CD4-positive, alpha-beta T cell (primary cell): ENCODE measurements at regions not wholly inside any gene's neighbourhood (a gene's known extent, or its start where the extent isn't known, plus 50 kb on each side); places are given as distances from the start of the nearest gene placed in this dataset.

Source experiments
- ATAC-seq: fragments of 200-7000 bp; cut with Tn5 transposase; one replicate; pipeline ENCODE4 v1.10.0; 2022; ENCODE audit warnings: mild to moderate bottlenecking; ENCODE audit not compliant: poor library complexity
- CTCF ChIA-PET: fragments of 350-600 bp; sonication (Branson Sonifier 250); formaldehyde crosslinking; loops from one replicate; lab custom pipeline; 2021; ENCODE audit warnings: antibody characterized with exemption, inconsistent platforms; lab: Charles Lee
- POLR2A ChIA-PET: fragments of 350-600 bp; sonication (Branson Sonifier 250); formaldehyde crosslinking; loops from one replicate; lab custom pipeline; 2021; ENCODE audit warnings: antibody characterized with exemption, inconsistent platforms; lab: Charles Lee
- DNase-seq, 14 experiments: peaks; one replicate each; pipeline ENCODE4 v3.0.0-alpha.2; 2013 to 2020; ENCODE audit warnings: mixed read lengths in 2 of 14
- H3K27ac ChIP-seq, 2 donors: one replicate each; pipeline versions ENCODE4 v1.5.1 to v1.7.0; 2013; ENCODE audit warnings: low read length in 2 of 2, low read depth in 1 of 2, mild to moderate bottlenecking in 1 of 2
- H3K27me3 ChIP-seq, 2 experiments: 1 replicate in 1 of 2; 2 replicates in 1 of 2; pipeline versions ENCODE4 v1.6.1 to v1.7.0; 2013; ENCODE audit warnings: low read length in 2 of 2, control low read depth in 1 of 2, mild to moderate bottlenecking in 1 of 2, moderate library complexity in 1 of 2; ENCODE audit not compliant: insufficient read depth in 2 of 2, control insufficient read depth in 1 of 2
- H3K36me3 ChIP-seq: one replicate; pipeline ENCODE4 v1.6.1; 2013; ENCODE audit warnings: low read length, control low read depth; ENCODE audit not compliant: insufficient read depth
- H3K4me1 ChIP-seq: one replicate; pipeline ENCODE4 v1.6.1; 2013; ENCODE audit warnings: low read length, control low read depth; ENCODE audit not compliant: insufficient read depth
- H3K4me3 ChIP-seq: one replicate; pipeline ENCODE4 v1.5.1; 2013; ENCODE audit warnings: mild to moderate bottlenecking, low read length, moderate library complexity
- H3K9me3 ChIP-seq, 2 experiments: 1 replicate in 1 of 2; 2 replicates in 1 of 2; pipeline versions ENCODE4 v1.6.1 to v1.7.0; 2013; ENCODE audit warnings: low read length in 2 of 2, mild to moderate bottlenecking in 2 of 2, control low read depth in 1 of 2, moderate library complexity in 1 of 2; ENCODE audit not compliant: control insufficient read depth in 1 of 2, insufficient read depth in 1 of 2
- H3K27ac Mint-ChIP-seq: one replicate; pipeline ENCODE4 v1.8.0; 2020; ENCODE audit warnings: mixed read lengths
- H3K27me3 Mint-ChIP-seq: one replicate; pipeline ENCODE4 v1.8.0; 2021; ENCODE audit warnings: mixed read lengths
- H3K36me3 Mint-ChIP-seq: one replicate; pipeline ENCODE4 v1.8.0; 2021; ENCODE audit warnings: low read depth, mixed read lengths
- H3K4me1 Mint-ChIP-seq: one replicate; pipeline ENCODE4 v1.8.0; 2021; ENCODE audit warnings: low read depth, mixed read lengths
- H3K4me3 Mint-ChIP-seq: one replicate; pipeline ENCODE4 v1.8.0; 2020; ENCODE audit warnings: mild to moderate bottlenecking, mixed read lengths
- H3K9me3 Mint-ChIP-seq: one replicate; pipeline ENCODE4 v1.8.0; 2020; ENCODE audit warnings: mixed read lengths
- intact Hi-C, 2 experiments: fragments of 100-400 bp; cut with DNase I in 1 of 2; cut with micrococcal nuclease in 1 of 2; formaldehyde crosslinking; loops; one replicate each; pipeline versions ENCODE4 v1.15.1 to v1.9.0; 2023 to 2025; cut with DNase I, micrococcal nuclease
- TF ChIP-seq, protein P1 (sequence below): fragments of 200-600 bp; IDR thresholded peaks from one replicate; pipeline ENCODE4 v1.8.0; 2022; ENCODE audit warnings: antibody characterized with exemption, mild to moderate bottlenecking

DNA sequence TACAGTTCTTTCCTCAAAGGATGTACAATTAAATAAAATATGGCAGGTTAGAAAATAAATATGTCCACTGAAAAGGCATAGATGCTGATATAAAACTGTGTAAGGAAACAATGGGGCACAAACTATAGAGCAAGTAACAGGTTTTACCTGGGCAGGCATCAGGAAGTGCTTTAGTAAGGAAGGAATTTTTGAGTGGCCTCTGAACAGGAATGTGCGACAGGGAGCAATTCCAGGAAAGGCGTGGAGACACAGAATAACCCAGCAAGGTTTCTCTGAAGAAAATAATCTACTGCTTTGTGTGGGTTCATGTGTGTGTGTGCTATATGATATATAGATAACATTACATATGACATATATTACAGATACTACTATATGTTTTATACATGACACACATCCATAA lies 128.4 kb downstream of the RGS21 start:
- H3K4me1 Mint-ChIP-seq, result no peaks in the 10 kb centered on the region
- intact Hi-C loops, result no loop called here
- CTCF ChIA-PET, result no interaction called here

GRCh38 chr1:192445839-192446489 lies 129.2 kb downstream of the RGS21 start:
- POLR2A ChIA-PET, result interaction anchor here (0.5 kb wide), 1 partner anchor 1966 kb away, joined by 3 read pairs; no protein-coding TSS in a partner anchor
- H3K27me3 ChIP-seq, result no peaks in the 10 kb centered on the region
- H3K27ac ChIP-seq, result no peak overlapping the region
- no peaks in the 10 kb centered on the region for H3K36me3 ChIP-seq
- no peak for ATAC-seq
- intact Hi-C loops, result no loop called here
- H3K9me3 ChIP-seq, result no peaks in the 10 kb centered on the region
- Mint-ChIP-seq H3K4me1 (no peaks in the 10 kb centered on the region), H3K9me3 (no peaks in the 10 kb centered on the region), H3K27ac (no peak overlapping the region), H3K4me3 (no peak overlapping the region), H3K36me3 (no peaks in the 10 kb centered on the region), H3K27me3 (peaks cover 24% of the 10 kb centered on the region)
- TF ChIP-seq, protein P1, sequence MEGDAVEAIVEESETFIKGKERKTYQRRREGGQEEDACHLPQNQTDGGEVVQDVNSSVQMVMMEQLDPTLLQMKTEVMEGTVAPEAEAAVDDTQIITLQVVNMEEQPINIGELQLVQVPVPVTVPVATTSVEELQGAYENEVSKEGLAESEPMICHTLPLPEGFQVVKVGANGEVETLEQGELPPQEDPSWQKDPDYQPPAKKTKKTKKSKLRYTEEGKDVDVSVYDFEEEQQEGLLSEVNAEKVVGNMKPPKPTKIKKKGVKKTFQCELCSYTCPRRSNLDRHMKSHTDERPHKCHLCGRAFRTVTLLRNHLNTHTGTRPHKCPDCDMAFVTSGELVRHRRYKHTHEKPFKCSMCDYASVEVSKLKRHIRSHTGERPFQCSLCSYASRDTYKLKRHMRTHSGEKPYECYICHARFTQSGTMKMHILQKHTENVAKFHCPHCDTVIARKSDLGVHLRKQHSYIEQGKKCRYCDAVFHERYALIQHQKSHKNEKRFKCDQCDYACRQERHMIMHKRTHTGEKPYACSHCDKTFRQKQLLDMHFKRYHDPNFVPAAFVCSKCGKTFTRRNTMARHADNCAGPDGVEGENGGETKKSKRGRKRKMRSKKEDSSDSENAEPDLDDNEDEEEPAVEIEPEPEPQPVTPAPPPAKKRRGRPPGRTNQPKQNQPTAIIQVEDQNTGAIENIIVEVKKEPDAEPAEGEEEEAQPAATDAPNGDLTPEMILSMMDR, result peak; percentile 92
- CTCF ChIA-PET, result no interaction called here
- H3K4me1 ChIP-seq, result no peaks in the 10 kb centered on the region
- DNase-seq, result peak in 13 of 14 experiments; percentile 24 to 73 (median 48)
- no peak overlapping the region for H3K4me3 ChIP-seq

More for the DNA sequence above, 128.4 kb downstream of the RGS21 start:
- Histone ChIP-seq H3K27ac (no peak overlapping the region), H3K36me3 (no peaks in the 10 kb centered on the region), H3K4me3 (no peak overlapping the region), H3K9me3 (no peaks in the 10 kb centered on the region), H3K4me1 (no peaks in the 10 kb centered on the region), H3K27me3 (no peaks in the 10 kb centered on the region)
- Mint-ChIP-seq H3K27ac (no peak overlapping the region), H3K4me3 (no peak overlapping the region), H3K27me3 (peaks cover 20% of the 10 kb centered on the region), H3K36me3 (no peaks in the 10 kb centered on the region), H3K9me3 (no peaks in the 10 kb centered on the region)
- ATAC-seq, result no peak
- POLR2A ChIA-PET, result no interaction called here
- DNase-seq, result no peak
- TF ChIP-seq, protein P1, result no peak

DNA sequence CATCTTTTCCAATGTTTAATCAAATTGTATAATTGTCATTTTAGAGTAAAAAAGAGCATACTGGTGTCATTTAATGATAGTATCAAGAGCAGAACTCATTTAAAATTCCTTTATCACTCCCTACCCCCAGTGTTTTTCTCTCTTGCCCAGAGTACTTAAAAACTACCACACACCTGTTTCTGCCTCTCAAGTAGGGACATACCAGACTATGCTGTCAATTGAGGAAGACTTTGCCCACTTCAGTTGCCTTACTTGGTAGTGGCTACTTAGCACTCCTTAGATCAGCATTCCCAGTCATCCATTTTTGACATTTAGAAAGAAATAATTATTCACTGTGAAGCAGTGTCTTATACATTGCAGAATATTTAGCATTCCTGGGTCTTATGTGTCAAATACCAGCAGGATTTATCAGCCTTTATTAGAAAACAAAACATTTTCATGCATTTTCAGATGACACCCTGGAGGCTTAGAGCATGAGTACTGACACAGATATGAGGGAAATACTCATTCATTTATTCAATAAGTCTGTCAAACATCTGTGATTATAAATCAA lies 127.5 kb upstream of the RGS1 start:
- H3K36me3 ChIP-seq, result no peaks in the 10 kb centered on the region
- H3K27me3 ChIP-seq, result no peaks in the 10 kb centered on the region
- Mint-ChIP-seq H3K9me3 (no peaks in the 10 kb centered on the region), H3K27ac (no peak overlapping the region), H3K27me3 (peaks cover 32% of the 10 kb centered on the region), H3K4me3 (no peak overlapping the region), H3K36me3 (no peaks in the 10 kb centered on the region), H3K4me1 (no peaks in the 10 kb centered on the region)
- intact Hi-C loops, result no loop called here
- POLR2A ChIA-PET, result no interaction called here
- no peak for DNase-seq
- no peak overlapping the region for H3K27ac ChIP-seq
- H3K9me3 ChIP-seq, result no peaks in the 10 kb centered on the region
- CTCF ChIA-PET, result no interaction called here
- TF ChIP-seq, protein P1, result no peak
- H3K4me1 ChIP-seq, result no peaks in the 10 kb centered on the region
- ATAC-seq, result no peak
- no peak overlapping the region for H3K4me3 ChIP-seq
